HCT116 (cell line): ENCODE measurements at regions not wholly inside any gene's neighbourhood (a gene's known extent, or its start where the extent isn't known, plus 50 kb on each side); places are given as distances from the start of the nearest gene placed in this dataset.

Experiments used
- CEBPB ChIP-seq: IDR thresholded peaks from 2 replicates; pipeline ENCODE4 v1.6.1; 2012; ENCODE audit warnings: low read depth
- ELF1 ChIP-seq: IDR thresholded peaks from 2 replicates; pipeline ENCODE4 v1.6.1; 2012; ENCODE audit warnings: low read depth, borderline replicate concordance
- EZH2 ChIP-seq: fragments of 200-600 bp; sonication (generic); IDR thresholded peaks from 2 replicates; pipeline ENCODE4 v1.6.1; 2017; ENCODE audit warnings: antibody characterized with exemption, mixed run types
- EZH2phosphoT487 ChIP-seq: fragments of 200-600 bp; IDR thresholded peaks from 2 replicates; pipeline ENCODE4 v1.6.1; 2018; ENCODE audit warnings: antibody characterized with exemption, borderline replicate concordance
- POLR2A ChIP-seq: IDR thresholded peaks from 2 replicates; pipeline ENCODE4 v1.7.0; 2011; ENCODE audit warnings: borderline replicate concordance; ENCODE audit not compliant: insufficient read depth, insufficient read length; ENCODE audit errors: extremely low read depth
- SP1 ChIP-seq: IDR thresholded peaks from 2 replicates; pipeline ENCODE4 v1.6.1; 2012; ENCODE audit warnings: low read depth
- ZFX ChIP-seq: fragments of 450-650 bp; IDR thresholded peaks from 2 replicates; pipeline ENCODE4 v1.6.1; 2017
- TF ChIP-seq, protein P1 (sequence below), 3 experiments: fragments of 200-600 bp in 1 of 3; sonication (generic) in 1 of 3; IDR thresholded peaks in 2 of 3; conservative IDR thresholded peaks in 1 of 3; 2 replicates each; pipeline ENCODE4 v1.5.1; 2012 to 2017; ENCODE audit warnings: low read depth in 2 of 3, low read length in 2 of 3, antibody characterized with exemption in 1 of 3, borderline replicate concordance in 1 of 3, control low read depth in 1 of 3, mild to moderate bottlenecking in 1 of 3, mixed read lengths in 1 of 3, mixed run types in 1 of 3, moderate library complexity in 1 of 3; ENCODE audit not compliant: insufficient read depth in 1 of 3
- TF ChIP-seq, protein P2 (sequence below): IDR thresholded peaks from 2 replicates; pipeline ENCODE4 v1.6.1; 2012; ENCODE audit warnings: low read depth
- TF ChIP-seq, protein P3 (sequence below): IDR thresholded peaks from 2 replicates; pipeline ENCODE4 v1.6.1; 2012

DNA sequence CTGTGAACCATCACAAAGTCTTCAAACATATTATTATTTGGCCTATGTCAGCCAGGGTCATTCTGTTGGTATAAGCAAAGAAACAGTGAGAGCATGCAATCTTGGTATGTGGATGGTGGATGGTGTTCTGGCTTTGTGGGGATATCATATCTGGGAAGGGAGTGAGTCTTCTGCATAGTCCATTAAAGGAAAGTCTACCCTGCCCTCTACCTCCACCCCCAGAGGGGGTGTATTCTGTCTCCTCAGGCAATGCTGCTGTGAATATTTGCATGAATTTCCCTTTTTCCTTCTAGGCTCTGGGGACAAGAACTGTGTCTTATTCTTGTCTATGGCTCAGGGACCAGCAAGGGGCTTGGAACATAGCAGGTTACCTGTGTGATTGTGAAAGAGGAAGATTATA, 495.8 kb downstream of the PDCD6IP start:
- TF ChIP-seq CEBPB (no peak), EZH2 (no peak), ELF1 (no peak), ZFX (no peak), POLR2A (no peak), SP1 (no peak), EZH2phosphoT487 (no peak)
- TF ChIP-seq, protein P1, sequence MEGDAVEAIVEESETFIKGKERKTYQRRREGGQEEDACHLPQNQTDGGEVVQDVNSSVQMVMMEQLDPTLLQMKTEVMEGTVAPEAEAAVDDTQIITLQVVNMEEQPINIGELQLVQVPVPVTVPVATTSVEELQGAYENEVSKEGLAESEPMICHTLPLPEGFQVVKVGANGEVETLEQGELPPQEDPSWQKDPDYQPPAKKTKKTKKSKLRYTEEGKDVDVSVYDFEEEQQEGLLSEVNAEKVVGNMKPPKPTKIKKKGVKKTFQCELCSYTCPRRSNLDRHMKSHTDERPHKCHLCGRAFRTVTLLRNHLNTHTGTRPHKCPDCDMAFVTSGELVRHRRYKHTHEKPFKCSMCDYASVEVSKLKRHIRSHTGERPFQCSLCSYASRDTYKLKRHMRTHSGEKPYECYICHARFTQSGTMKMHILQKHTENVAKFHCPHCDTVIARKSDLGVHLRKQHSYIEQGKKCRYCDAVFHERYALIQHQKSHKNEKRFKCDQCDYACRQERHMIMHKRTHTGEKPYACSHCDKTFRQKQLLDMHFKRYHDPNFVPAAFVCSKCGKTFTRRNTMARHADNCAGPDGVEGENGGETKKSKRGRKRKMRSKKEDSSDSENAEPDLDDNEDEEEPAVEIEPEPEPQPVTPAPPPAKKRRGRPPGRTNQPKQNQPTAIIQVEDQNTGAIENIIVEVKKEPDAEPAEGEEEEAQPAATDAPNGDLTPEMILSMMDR (IDR thresholded peaks at IDR 0.05 in 2 of 3, conservative IDR thresholded peaks at IDR 0.05 in 1 of 3; ENCODE audit: borderline replicate concordance in 1 of 3, insufficient read depth in 1 of 3, low read depth in 2 of 3, low read length in 2 of 3): no peak
- TF ChIP-seq, protein P2, sequence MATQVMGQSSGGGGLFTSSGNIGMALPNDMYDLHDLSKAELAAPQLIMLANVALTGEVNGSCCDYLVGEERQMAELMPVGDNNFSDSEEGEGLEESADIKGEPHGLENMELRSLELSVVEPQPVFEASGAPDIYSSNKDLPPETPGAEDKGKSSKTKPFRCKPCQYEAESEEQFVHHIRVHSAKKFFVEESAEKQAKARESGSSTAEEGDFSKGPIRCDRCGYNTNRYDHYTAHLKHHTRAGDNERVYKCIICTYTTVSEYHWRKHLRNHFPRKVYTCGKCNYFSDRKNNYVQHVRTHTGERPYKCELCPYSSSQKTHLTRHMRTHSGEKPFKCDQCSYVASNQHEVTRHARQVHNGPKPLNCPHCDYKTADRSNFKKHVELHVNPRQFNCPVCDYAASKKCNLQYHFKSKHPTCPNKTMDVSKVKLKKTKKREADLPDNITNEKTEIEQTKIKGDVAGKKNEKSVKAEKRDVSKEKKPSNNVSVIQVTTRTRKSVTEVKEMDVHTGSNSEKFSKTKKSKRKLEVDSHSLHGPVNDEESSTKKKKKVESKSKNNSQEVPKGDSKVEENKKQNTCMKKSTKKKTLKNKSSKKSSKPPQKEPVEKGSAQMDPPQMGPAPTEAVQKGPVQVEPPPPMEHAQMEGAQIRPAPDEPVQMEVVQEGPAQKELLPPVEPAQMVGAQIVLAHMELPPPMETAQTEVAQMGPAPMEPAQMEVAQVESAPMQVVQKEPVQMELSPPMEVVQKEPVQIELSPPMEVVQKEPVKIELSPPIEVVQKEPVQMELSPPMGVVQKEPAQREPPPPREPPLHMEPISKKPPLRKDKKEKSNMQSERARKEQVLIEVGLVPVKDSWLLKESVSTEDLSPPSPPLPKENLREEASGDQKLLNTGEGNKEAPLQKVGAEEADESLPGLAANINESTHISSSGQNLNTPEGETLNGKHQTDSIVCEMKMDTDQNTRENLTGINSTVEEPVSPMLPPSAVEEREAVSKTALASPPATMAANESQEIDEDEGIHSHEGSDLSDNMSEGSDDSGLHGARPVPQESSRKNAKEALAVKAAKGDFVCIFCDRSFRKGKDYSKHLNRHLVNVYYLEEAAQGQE: no peak
- TF ChIP-seq, protein P3, sequence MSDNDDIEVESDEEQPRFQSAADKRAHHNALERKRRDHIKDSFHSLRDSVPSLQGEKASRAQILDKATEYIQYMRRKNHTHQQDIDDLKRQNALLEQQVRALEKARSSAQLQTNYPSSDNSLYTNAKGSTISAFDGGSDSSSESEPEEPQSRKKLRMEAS: no peak
